ENCODE measurements at regions not wholly inside any gene's neighbourhood (a gene's known extent, or its start where the extent isn't known, plus 50 kb on each side); places are given as distances from the start of the nearest gene placed in this dataset.
"Not testable (repeated sequence)": the region's sequence is repeated elsewhere in the genome, so short reads cannot be mapped to it uniquely, and the experiment has no call there.

- no peak for DNase-seq (ENCODE audit: low spot score)
Observed at GRCh38 chr4:124990398-124990797, 277.9 kb upstream of the ANKRD50 start.

- no peak for DNase-seq (ENCODE audit: low spot score)
Observed at GRCh38 chr4:124980276-124980752, 267.8 kb upstream of the ANKRD50 start.

- DNase-seq (ENCODE audit: low spot score): not testable (repeated sequence)
Observed at GRCh38 chr4:124978536-124978935, 266.0 kb upstream of the ANKRD50 start.

DNA sequence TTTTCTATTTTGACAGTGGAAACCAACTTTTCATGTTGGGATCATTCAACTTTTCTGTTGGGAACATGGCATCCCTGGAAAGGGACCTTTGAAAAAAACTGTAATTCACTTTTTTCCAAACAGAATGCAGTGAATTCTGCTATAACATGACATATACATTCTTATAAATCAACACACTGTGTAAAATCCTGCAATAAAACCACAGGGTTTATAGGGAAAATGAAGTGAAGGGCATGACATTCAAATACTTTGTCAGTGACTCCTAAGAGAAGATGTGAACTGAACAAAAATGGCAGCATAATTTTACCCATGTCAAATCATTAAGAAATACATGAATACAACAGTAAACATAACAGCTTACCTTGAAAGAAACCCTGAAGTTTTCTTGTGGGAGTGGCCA is 264.5 kb upstream of the ANKRD50 start:
- DNase-seq (ENCODE audit: low spot score): no peak

GRCh38 chr4:124974152-124974551 is 261.6 kb upstream of the ANKRD50 start:
- no peak for DNase-seq (ENCODE audit: low spot score)

- no peak for DNase-seq (ENCODE audit: low spot score)
Observed at GRCh38 chr4:124973716-124974115, 261.2 kb upstream of the ANKRD50 start.

DNA sequence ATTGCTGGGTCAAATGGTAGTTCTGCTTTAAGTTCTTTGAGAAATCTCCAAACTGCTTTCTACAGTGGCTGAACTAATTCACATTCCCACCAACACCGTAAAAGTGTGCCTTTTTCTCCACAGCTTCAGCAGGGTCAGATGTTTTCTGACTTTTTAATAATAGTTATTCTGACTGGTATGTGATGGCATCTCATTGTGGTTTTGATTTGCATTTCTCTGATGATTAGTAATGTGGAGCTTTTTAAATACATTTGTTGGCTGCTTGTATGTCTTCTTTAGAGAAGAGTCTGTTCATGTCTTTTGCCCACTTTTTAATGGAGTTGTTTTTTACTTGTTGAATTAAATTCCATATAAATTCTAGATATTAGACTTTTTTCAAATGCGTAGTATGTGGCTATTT is 257.5 kb upstream of the ANKRD50 start:
- no peak for DNase-seq (ENCODE audit: low spot score)

GRCh38 chr4:124965497-124965891 is 253.0 kb upstream of the ANKRD50 start:
- no peak for DNase-seq (ENCODE audit: low spot score)

DNA sequence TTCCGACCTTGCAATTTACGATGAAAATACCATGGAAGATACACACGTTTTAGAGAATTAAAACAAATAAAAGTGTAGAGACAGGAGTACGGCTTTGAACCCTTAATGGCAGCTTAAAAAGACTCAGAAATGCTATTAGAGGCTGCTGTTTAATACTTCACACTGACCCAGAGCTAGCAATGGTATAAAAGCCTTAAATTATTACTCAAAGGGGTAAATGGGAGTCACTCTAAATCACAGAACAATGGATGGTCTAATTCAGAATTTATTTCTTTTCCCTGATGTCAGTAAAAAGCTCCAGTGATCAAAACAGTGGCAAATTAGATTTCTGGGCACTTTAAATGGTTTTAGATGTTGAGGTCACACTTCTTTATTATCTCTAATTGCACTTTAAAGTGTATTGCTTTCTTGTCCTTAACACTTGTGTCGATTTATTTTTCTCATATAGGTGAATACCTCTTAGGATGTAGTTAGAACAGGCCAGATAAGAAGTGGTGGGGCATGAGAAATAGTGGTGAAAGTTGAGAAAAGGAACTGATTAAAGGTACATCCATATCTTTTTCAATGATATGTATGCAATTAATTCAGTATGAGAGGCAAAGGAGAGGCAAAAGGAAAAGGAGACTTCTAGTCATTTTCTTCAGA is 252.4 kb upstream of the ANKRD50 start:
- no peak for DNase-seq (ENCODE audit: low spot score)

GRCh38 chr4:124964251-124964650 is 251.7 kb upstream of the ANKRD50 start:
- no peak for DNase-seq (ENCODE audit: low spot score)

DNA sequence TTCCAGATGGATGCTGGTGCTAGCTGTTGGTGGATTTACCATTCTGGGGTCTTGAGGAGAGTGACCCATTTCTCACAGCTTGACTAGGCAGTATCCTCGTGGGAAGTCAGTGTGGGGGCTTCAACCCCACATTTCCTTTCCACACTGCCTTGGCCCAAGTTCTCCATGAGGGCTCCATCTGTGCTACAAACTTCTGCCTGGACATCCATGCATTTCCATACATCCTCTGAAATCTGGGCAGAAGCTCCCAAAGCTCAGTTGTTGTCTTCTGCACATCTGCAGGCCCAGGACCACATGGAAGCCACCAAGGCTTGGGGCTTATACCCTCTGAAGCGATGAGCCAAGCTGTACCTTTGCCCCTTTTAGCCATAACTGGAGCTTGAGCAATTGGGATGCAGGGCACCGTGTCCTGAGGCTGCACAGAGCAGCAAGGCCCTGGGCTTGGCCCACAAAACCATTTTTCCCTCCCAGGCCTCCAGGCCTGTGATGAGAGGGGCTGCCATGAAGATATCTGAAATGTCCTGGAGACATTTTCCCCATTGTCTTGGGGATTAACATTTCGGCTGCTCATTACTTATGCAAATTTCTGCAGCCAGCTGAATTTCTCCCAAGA is 248.7 kb upstream of the ANKRD50 start:
- no peak for DNase-seq (ENCODE audit: low spot score)

DNA sequence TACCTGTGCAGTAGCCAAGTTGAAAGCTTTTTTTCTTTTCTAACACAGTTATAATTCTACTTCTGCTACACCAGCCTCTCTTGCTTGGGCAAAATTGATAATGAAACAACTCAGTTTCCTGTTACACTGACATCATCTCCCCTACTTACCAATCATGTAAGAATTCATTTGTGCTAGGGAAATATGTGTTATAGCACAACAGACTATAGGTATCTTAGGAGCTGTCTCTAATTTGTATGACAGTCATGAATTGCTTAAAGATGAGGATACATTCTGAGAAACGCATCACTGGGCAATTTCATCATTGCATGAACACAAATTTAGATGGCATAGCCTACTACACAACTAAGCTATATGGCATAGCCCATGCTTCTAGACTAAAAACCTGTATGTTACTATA is 246.3 kb upstream of the ANKRD50 start:
- DNase-seq (ENCODE audit: low spot score): no peak

DNA sequence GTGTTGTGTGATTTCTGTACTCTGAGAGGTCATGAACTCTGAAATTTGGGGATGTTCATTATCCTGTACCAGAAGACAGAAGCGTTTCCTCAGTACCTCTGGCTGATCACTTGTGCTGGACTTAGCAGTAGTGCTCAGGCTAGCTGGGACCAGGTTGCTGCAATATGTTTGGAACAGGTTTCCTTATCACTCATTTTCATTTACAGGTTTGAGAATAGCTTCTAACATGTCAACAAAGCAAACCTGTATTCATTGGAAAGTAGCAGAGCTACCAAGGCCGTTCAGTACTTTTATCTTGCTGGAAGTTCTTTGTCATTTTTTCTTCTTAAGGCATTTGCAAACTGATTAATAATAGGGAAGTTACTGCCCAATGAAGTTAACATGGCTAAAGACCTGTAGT is 242.9 kb upstream of the ANKRD50 start:
- no peak for DNase-seq (ENCODE audit: low spot score)

- DNase-seq (ENCODE audit: low spot score): no peak
Observed at GRCh38 chr4:124954046-124954445, 241.5 kb upstream of the ANKRD50 start.

DNA sequence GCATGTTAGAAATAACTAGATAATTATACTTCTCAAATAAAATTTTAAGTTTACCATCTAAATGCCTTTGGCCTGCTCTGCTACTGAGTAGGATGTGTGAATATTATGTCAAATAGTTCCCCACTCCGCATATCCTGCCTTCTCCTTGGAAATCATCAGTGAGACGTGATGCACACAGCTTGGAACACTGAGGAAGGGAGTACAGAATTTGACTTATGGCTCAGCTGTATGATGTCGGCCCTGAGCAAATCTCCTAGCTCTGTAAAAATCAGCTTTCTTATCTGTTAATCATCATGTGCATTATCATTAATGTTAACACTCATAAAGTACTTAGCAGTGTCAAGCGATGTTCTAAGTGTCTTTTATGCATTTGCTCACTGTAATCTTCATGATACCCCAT is 241.0 kb upstream of the ANKRD50 start:
- DNase-seq (ENCODE audit: low spot score): no peak

- DNase-seq (ENCODE audit: low spot score): no peak
Observed at GRCh38 chr4:124953061-124953460, 240.5 kb upstream of the ANKRD50 start.

DNA sequence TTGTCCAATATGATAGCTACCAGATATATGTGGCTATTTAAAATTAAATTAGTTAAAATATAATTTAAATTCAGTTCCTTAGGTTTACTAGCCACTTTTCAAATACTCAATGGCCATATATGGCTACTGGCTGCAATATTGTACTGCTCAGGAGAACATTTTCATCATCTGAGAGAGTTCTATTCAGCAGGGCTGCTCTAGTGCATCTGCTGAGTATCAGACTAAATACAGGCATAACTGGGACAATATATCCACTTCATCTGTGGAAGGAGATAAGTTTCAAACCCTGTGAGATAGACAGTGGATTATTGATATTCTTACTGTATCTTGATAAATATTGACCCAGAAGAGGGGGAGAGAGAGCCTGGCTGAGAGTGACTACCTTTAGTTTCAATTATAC is 240.1 kb upstream of the ANKRD50 start:
- DNase-seq (ENCODE audit: low spot score): no peak

GRCh38 chr4:124948976-124949597 is 236.6 kb upstream of the ANKRD50 start:
- no peak for DNase-seq (ENCODE audit: low spot score)

DNA sequence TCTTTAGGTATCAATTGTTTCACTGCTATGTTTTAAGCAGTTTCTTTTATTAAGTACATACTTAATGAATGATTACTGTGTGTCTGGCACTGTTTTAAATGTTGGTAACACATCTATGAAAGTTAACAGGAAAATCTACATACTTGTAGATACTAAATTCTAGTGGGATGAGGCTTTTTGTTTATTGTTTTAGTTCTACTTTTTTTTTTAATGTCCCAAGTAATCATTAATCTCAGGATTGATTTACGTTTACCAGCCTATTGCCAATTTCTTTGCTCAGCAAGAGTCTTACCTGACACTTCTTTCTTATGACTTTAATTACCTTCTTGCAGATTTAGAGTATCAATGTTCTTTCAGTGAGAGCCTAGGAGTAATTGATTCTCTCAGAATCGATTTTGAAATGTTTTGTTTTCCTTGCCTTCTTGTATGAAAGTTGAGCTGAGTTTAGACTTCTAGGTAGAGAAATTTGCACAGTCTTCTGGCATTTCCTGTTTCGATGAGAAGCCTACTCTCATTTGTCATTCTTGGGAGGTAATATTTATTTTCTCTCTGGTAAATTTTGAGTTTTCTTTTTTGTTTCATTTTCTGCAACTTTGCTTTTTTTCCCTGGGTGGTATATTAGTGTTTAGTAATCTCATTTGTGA is 235.2 kb upstream of the ANKRD50 start:
- no peak for DNase-seq (ENCODE audit: low spot score)

DNA sequence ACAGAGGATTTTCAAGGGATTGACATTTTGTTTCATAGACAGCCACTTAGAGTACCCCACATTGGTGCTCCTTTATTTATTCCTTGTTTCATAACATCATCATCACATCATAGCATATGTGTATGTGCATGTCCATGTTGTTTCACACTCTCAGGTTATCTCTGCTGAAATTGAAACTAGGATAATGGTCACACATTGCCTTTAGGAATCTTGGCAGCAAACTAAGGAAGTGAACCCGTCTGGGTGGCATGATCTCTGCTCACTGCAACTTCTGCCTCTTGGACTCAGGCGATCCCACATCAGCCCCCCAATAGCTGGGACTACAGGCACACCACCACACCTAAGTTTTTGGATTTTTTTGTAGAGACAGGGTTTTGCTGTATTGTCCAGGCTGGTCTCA is 234.2 kb upstream of the ANKRD50 start:
- no peak for DNase-seq (ENCODE audit: low spot score)

- DNase-seq (ENCODE audit: low spot score): no peak
Observed at GRCh38 chr4:124945422-124945821, 232.9 kb upstream of the ANKRD50 start.

DNA sequence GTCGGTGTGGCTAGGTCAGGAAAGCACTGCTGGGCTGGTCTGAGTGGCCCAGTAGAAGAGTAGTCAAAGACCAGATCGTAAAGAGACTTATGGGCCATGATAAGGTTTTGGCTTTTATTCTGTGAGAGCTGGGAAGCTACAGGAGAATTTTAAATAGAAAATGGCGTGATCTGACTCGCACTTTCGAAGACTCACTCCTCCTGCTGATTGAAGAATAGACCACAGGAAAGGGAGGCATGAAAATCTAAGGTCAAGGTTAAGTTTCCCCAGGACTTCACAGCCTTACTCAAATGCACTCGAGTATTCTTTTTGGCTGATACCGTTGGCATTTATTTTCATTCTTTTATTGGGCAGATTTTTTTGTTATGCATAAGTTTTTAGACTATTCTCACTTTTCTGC is 231.4 kb upstream of the ANKRD50 start:
- no peak for DNase-seq (ENCODE audit: low spot score)

Data from HuH-7.5 (cell line).